HG03175 (cell line): ENCODE measurements at regions not wholly inside any gene's neighbourhood (a gene's known extent, or its start where the extent isn't known, plus 50 kb on each side); places are given as distances from the start of the nearest gene placed in this dataset.

Experiments used
- ATAC-seq: cut with Tn5 transposase; IDR thresholded peaks from one replicate; pipeline ENCODE4 v1.9.1; 2021; ENCODE audit warnings: mild to moderate bottlenecking, moderate library complexity; ENCODE audit not compliant: unreplicated experiment

DNA sequence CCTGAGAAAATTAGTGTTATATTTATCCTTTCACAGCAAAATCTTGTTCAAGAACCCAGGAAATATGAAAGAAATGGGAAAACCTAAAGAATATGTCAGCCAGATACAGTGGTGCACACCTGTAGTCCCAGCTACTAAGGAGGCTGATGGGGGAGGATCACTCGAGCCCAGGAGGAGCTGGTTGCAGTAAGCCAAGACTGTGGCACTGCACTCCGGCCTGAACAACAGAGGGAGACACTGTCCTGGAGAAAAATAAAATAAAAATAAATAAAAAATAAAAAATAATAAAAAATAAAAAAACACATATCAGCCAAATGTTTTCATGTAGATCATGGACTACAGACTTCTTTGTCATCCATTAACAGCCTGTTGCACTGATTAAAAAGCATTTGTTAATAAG is 244.8 kb upstream of the KLHL1 start:
- no peak for ATAC-seq

- ATAC-seq = no peak
Measured at GRCh38 chr13:70347947-70348620, 239.8 kb upstream of the KLHL1 start.

DNA sequence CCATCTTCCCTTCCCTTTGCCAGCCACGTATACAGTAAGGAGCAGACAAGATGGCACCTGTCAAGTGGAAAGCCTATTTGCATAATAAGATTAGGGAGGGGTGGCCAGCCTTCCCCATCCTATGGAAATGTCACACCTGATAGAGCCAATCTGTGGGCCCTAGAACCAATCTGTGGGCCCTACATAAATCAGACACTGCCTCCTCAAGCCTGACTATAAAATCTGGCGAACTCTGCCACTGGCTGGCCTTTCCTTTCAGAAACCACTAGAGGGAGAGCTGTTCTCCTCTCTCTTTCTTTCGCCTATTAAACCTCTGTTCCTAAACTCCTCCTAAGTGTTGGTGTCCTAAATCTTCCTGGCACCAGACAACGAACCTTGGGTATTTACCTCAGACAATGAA is 231.5 kb upstream of the KLHL1 start:
- ATAC-seq = no peak

GRCh38 chr13:70338609-70339008 is 230.4 kb upstream of the KLHL1 start:
- ATAC-seq = no peak

GRCh38 chr13:70336866-70337265 is 228.6 kb upstream of the KLHL1 start:
- no peak for ATAC-seq

GRCh38 chr13:70333752-70334151 is 225.5 kb upstream of the KLHL1 start:
- no peak for ATAC-seq

GRCh38 chr13:70330697-70331361 is 222.6 kb upstream of the KLHL1 start:
- no peak for ATAC-seq

DNA sequence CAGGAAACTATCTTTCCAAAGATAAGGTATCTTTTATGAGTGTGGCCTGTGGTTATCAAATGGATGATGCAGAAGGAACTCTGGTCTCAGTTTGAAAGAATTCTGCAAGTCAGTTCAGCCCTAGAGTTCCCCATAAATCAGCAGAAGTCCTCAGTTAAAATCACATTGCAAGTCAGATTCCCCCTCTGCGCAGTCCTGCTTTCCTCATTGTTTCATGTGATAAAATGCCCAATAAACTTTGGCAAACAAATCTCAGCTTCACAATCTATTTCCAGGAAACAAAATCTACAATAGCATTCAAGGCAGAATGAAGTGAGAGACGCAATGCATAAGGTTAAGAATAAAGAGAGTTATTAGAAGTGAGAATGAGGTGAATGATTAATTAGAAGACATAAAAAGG is 216.3 kb upstream of the KLHL1 start:
- no peak for ATAC-seq

GRCh38 chr13:70311191-70311590 is 202.9 kb upstream of the KLHL1 start:
- ATAC-seq = no peak

DNA sequence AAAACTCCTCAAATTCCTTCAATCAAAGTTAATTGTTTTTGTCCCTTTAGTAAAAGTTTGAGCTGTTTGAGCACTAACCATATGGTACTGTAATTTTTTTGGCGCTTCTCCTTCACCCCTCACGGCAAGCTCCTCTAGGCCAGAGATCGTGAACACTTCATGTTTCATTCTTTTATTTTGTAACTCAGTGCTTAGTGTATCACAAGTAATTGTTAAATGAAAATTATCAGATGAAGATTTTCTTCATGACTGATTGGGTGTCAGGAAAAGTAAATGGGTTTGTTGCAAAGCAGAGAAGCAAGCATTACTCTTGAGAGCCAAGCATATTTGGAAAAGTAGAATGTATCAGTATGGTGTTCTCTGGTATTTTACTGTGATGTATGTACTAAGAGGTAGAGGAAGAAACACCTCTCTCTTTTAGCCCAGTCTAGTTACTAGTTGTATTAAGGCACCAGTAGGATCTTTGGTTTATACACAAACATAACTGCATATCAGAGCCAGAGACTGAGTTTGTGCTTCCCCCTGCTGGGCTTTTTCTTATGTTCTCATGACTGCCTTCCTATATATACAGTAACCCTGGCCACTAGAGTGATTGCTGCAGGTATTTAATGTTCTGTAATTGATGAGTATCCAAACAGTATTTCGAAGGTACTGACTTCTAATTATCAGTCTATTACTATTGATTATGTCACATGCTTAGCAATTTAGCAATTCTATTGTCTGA is 202.3 kb upstream of the KLHL1 start:
- ATAC-seq = no peak

GRCh38 chr13:70297189-70297616 is 189.0 kb upstream of the KLHL1 start:
- ATAC-seq = no peak

DNA sequence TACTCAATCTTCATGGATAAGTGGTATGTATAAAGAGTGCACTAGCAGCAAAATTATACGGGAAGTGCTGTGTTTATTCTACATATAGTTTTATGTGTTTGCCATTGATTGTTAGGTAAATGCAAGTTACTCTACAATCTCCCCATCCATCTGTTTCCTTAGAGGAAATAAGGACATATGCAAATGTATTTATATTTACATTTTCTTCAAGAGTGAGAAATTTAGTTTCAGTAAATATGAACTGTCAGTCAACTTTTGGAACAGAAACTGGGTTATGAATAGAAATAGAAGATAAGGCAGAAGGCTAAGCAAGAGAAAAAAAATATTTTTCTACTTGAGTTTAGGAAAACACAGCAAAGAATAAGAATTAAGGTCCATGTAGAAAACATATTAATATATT is 176.1 kb upstream of the KLHL1 start:
- ATAC-seq = no peak

GRCh38 chr13:70275841-70276240 is 167.6 kb upstream of the KLHL1 start:
- ATAC-seq = no peak

GRCh38 chr13:70255406-70255991 is 147.2 kb upstream of the KLHL1 start:
- no peak for ATAC-seq

DNA sequence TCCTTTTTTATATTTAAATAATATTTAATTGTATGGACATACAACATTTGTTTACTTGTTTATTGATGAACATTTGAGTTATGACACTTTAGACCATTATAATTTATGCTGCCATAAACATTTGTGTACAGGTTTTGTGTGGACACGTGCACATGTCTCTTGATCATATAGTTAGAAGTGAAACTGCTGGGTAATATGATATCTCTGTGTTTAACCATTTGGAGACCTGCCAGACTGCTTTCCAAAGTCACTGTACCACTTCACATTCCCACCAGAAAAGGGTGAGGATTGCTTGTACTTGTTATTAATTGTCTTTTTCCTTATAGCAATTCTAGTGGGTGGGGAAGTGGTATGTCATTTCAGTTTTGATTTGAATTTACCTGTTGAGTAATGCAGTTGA is 145.6 kb upstream of the KLHL1 start:
- no peak for ATAC-seq

DNA sequence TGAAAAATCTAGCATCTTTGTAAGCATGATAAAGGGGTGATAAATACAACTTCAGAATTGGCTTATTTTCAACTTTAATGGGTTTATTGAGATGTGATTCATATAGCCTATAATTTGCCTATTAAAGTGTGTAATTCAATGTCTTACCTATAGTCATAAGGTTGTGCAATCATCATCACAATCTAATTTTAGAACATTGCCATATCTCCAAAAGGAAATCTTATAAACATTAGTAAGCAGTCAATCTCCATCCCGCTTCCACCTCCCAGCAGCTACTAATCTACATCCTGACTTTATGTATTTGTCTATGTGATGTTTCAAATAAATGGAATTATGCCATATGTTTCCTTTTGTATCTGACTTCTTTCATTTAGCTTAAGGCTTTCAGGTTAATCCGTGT is 145.2 kb upstream of the KLHL1 start:
- no peak for ATAC-seq

GRCh38 chr13:70249332-70250064 is 141.2 kb upstream of the KLHL1 start:
- ATAC-seq = no peak

GRCh38 chr13:70237131-70237530 is 128.9 kb upstream of the KLHL1 start:
- no peak for ATAC-seq

GRCh38 chr13:70235565-70235964 is 127.3 kb upstream of the KLHL1 start:
- ATAC-seq = no peak

DNA sequence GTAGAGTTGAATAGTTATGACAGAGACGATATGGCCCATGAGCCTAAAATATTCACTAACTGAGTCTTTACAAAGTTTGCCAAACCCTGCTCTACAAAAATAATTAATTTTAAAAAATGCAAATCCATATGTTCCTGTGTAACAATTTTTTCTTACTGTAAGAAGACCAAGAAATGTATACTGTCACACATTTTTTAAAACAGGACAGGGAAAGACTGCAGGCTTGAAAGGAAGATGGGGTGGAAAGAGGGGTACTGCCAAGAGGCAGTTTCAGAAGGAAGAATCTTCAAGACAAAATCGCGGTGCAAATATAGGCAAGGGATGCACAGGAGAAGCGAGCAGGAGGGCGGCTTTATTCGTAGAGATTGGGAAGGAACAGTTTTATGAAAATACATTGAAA is 115.7 kb upstream of the KLHL1 start:
- ATAC-seq = no peak

DNA sequence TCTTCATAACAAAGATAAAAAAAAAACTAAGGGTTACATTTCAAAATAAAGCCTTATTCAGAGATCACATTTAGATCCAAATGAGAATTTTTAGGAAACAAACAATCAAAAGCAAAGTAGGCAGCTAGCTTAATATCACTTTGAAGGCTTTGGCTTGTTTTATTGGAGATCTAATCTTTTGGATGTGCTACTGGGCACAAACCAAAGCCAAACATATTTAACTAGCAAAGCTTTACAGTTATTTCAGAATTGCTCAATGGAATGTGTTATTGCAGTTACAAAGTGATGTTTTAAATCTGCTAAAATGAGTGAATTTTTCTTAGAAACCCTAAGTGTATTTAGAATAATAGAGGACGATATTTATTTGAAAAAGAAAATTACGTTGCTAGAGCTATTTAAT is 114.7 kb upstream of the KLHL1 start:
- ATAC-seq = no peak
